HUES6 (cell line): ENCODE measurements at regions not wholly inside any gene's neighbourhood (a gene's known extent, or its start where the extent isn't known, plus 50 kb on each side); places are given as distances from the start of the nearest gene placed in this dataset.
"Not testable (repeated sequence)": the region's sequence is repeated elsewhere in the genome, so short reads cannot be mapped to it uniquely, and the experiment has no call there.

Experiments
- H3K27ac ChIP-seq: 2 replicates; pipeline ENCODE4 v1.7.0; 2013; ENCODE audit warnings: low read depth, mild to moderate bottlenecking, low read length, inconsistent platforms
- H3K27me3 ChIP-seq: 2 replicates; pipeline ENCODE4 v1.6.1; 2013; ENCODE audit warnings: low read length; ENCODE audit not compliant: control insufficient read depth, insufficient read depth
- H3K36me3 ChIP-seq: 2 replicates; pipeline ENCODE4 v1.6.1; 2013; ENCODE audit warnings: low read length; ENCODE audit not compliant: control insufficient read depth, insufficient read depth
- H3K4me1 ChIP-seq: 2 replicates; pipeline ENCODE4 v1.6.1; 2013; ENCODE audit warnings: low read length; ENCODE audit not compliant: control insufficient read depth, insufficient read depth
- H3K4me3 ChIP-seq: 2 replicates; pipeline ENCODE4 v1.5.1; 2013; ENCODE audit warnings: low read depth, low read length
- H3K9ac ChIP-seq: one replicate; pipeline ENCODE4 v1.6.1; 2013; ENCODE audit warnings: mild to moderate bottlenecking, low read length
- H3K9me3 ChIP-seq: 2 replicates; pipeline ENCODE4 v1.6.1; 2013; ENCODE audit warnings: low read depth, low read length; ENCODE audit not compliant: control insufficient read depth, insufficient read depth

DNA sequence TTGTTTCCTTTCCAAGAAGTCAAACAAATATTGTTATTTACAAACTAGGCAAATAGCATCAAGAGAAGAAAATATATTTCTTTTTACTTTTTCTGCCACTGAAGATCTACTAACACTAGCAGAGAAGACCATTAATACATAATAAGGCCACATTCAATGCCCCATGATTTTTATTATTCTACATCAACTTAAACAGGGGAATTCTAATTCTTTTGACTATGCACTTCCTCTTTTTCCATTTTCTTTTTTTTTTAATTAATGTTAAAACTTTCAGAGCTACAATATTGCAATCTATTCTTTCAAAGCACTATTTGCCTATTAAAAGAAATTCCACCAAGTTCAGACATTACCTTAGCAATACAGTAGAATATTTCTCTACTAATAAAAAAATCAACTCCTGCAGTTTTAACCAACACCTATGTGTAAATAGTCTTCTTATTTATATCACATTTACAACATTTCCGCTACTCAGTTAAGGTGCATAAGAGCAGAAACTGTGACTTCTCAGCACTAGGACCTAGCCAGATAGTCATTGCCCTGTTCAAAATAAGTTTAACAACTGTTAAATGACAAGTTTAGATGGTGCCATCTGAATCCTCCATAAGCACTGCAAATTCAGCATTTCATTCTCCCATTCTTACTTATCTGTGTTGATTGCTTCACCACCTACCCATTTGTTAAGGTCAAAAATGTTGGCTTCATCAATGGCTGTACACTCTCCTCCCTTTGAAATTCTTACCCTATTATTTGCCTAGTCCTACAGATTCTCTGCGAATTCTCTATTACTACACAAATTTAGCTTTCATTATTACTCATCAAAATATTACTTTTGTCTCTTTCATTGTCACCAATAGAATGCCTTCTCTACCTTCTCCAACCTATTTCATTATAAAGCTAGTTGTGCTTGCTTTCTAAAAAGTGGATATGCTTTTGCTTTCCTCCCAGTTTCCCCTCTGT, 90.1 kb downstream of the SPDYE17 start:
- H3K27me3 ChIP-seq, H3K4me1 ChIP-seq: not testable (repeated sequence)

DNA sequence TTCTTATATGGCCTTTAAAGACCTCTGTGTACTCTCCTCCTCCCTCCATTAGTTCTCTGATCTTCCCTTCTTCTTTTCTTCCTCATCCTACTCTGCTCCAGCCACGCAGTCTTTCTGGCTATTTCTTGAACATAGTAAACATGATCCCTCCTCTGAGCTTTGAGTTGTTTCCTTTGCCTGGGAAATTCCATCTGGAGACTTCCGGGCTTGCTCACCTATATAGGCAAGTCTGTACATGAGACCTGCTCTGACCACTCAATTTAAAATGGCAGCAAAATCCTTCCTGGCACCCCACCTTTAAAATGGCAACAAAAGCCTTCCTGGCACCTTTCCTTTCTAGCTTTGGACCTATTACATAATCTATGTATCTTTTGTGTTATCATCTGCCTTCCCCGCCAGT, 94.4 kb downstream of the SPDYE17 start:
- H3K9me3 ChIP-seq, H3K4me3 ChIP-seq, H3K27me3 ChIP-seq, H3K9ac ChIP-seq, H3K36me3 ChIP-seq, H3K4me1 ChIP-seq, H3K27ac ChIP-seq: not testable (repeated sequence)

More for the DNA sequence above, 90.1 kb downstream of the SPDYE17 start:
- not testable (repeated sequence) for H3K36me3 ChIP-seq, H3K27ac ChIP-seq, H3K9me3 ChIP-seq, H3K9ac ChIP-seq, H3K4me3 ChIP-seq

DNA sequence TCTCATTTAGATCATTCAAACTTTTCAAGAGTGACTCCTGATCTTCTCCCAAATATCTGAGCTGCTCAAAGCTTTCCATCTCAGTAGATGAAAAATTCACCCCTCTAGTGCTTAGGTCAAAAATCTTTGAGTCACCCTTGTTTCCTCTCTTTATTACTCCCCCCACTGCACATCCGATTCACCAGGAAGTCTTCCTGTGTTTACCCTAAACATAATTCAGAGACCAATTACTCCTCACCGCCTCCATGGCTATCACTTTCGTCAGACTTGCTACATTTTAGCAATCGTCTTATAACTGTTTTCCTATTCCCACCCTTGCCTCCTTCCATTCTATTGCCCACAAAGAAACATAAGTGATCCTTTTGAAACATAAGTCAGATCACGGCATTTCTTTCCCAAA, 94.8 kb downstream of the SPDYE17 start:
- not testable (repeated sequence) for H3K36me3 ChIP-seq, H3K27ac ChIP-seq, H3K4me1 ChIP-seq, H3K9me3 ChIP-seq, H3K4me3 ChIP-seq, H3K27me3 ChIP-seq, H3K9ac ChIP-seq

DNA sequence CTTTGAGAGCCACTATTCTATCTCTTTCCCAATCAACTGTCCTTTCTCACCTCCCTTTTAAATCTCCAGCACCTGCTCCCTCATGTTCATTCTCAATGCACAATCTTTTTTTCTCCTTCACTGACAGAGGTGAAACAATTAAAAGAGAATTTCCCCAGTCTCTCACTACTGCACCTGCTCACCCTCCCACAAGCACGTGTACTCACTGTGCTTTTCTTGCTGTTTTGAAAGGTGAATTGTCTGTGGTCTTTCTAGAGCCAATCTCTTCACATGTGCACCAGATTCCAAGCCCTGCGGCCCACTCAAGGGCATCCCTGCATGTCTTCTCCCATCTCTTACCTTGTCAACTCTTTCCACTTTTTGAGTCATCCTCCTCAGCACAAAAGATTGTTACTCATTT, 95.8 kb downstream of the SPDYE17 start:
- H3K27me3 ChIP-seq, H3K4me1 ChIP-seq, H3K27ac ChIP-seq, H3K9me3 ChIP-seq, H3K36me3 ChIP-seq, H3K9ac ChIP-seq, H3K4me3 ChIP-seq: not testable (repeated sequence)

DNA sequence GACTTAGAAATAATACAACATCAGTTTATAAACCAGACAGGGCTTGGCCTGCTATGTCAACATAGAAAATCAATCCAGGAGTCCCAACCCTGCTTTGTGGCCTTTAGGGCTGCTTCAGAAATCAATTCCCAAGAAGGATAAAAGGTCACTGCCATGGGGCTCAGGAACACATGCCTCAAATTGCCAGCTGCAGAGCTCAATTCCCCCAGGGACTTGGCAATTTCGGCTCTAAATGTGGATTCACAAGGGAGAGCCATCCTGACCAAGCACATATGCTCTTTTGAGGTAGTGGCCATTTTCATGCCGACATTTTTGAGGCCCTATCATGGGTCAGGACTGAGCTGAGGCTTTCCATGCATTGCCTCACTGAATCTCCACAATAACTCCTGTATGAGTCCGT, 97.5 kb downstream of the SPDYE17 start:
- not testable (repeated sequence) for H3K9ac ChIP-seq, H3K4me3 ChIP-seq, H3K9me3 ChIP-seq, H3K36me3 ChIP-seq, H3K4me1 ChIP-seq, H3K27me3 ChIP-seq, H3K27ac ChIP-seq

DNA sequence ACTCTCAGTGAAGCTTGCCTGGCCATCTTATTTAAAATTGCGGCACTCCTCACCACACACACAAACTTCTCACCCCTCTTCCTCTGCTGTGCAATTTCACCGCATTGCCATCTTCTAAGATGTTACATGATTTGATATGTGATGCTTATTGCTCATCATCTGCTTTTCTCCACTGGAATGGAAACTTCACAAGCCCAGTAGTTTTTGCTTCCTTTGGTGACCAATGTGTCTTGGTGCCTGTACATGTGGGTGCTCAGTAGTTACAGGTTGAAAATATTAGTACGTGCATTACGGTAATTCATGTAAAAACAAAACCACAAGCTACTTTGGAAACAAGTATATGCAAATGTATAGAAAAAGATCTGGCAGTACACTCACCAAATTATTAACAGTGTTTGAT, 99.2 kb downstream of the SPDYE17 start:
- not testable (repeated sequence) for H3K9me3 ChIP-seq, H3K36me3 ChIP-seq, H3K27me3 ChIP-seq, H3K4me1 ChIP-seq, H3K4me3 ChIP-seq, H3K9ac ChIP-seq, H3K27ac ChIP-seq

DNA sequence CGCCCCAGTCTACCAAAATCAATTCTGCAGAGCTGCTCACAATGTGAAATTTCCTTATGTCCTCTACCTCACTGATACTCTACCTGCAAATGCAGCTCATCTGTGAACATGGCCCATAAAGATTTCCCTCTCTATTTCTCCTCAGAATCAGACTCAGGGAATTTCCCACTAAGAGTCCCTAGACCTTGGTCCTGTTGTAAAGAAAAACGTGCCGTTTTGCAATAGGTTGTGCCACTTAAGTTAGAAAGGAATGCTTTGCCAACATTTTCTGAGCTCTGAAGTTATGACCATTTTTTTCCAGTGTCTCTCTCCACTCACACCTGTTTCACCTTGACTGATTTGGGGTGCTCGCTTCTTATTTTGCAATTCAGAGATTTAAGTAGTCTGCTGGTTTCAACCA, 100.7 kb downstream of the SPDYE17 start:
- not testable (repeated sequence) for H3K36me3 ChIP-seq, H3K27me3 ChIP-seq, H3K9me3 ChIP-seq, H3K4me3 ChIP-seq, H3K9ac ChIP-seq, H3K27ac ChIP-seq, H3K4me1 ChIP-seq

DNA sequence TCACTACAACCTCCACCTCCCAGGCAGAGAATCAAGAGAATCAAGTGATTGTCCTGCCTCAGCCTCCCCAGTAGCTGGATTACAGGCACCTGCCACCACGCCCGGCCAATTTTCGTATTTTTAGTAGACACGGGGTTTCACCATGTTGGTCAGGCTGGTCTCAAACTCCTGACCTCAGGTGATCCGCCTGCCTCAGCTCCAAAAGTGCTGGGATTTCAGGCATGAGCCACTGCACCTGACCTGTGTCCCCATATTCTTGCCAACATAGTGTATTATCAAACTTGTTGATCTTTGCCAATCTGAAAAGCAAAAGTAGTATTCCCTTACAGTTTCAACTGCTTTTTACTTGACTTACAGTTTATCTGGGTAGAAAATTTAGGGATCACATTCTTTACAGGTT, 101.7 kb downstream of the SPDYE17 start:
- not testable (repeated sequence) for H3K4me3 ChIP-seq, H3K27ac ChIP-seq, H3K4me1 ChIP-seq, H3K27me3 ChIP-seq, H3K9me3 ChIP-seq, H3K9ac ChIP-seq, H3K36me3 ChIP-seq

DNA sequence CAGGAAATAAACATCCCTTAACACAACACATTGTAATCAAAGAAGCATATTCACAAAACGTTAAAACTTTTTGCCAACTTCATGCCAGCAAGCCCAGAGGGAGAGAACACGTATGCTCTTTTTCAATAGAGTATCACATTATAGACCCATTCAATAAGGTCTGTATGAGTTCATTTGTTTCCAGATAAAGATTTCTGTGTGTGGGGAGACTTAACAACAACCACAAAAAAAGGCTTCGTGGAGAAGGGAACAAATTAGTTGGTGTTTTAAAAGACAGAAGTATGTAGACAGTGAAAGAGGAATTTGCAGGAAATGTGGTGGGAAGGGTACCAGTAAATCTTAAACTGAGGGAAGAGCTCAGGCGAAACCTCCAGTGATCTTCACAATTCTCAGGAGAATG, 103.4 kb downstream of the SPDYE17 start:
- not testable (repeated sequence) for H3K4me3 ChIP-seq, H3K9me3 ChIP-seq, H3K36me3 ChIP-seq, H3K9ac ChIP-seq, H3K27me3 ChIP-seq, H3K27ac ChIP-seq, H3K4me1 ChIP-seq

DNA sequence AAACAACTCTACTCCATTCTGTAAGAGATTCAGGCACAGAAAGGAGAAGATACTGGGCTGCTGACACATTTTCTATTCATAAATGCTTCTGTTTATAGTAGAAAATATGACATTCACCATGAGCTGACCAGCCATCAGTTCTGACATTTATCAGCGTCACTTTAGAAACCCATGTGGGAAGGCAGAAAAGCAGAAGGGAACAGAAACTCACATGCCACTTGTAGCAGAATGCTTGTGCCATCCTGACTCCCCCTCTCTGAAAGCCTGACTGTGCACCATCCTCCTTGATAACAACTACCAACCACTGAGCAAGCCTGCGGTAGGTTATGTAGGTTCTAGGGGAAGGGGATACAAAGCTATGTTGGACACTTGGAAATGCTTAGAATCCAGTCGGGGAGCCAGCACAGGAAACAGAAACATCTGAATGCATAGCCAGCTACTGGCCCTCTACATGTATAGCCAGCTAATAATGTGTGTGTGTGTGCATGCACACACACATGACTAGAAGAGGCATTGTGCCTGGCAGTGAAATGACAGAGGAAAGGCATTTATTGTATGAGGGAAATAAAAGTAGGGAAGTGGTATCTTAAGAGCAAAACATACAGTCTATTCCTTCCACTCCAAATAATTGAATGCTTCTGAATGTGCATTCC, 104.3 kb downstream of the SPDYE17 start:
- H3K27me3 ChIP-seq, H3K36me3 ChIP-seq, H3K9me3 ChIP-seq, H3K27ac ChIP-seq, H3K4me1 ChIP-seq, H3K9ac ChIP-seq, H3K4me3 ChIP-seq: not testable (repeated sequence)

DNA sequence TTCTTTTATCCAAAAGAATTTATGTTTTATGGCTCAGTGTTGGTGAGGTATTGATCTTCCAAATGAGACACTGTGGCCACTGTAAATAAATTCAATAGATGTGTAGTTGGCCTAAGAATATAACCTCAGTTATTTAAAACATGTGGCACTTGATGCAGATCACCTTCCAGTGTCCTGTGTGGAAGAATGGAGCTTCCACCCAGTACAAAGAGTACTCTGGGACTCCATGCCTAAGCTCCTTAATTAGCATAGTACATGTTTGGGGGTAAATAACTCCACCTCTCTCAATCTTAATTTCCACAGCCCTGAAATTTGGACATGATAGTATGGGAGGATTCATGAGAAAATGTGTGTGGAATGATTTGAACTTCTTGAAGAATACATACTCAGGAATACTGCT, 105.7 kb downstream of the SPDYE17 start:
- not testable (repeated sequence) for H3K9me3 ChIP-seq, H3K36me3 ChIP-seq, H3K9ac ChIP-seq, H3K4me1 ChIP-seq, H3K4me3 ChIP-seq, H3K27me3 ChIP-seq, H3K27ac ChIP-seq
